Nephron progenitor cell (in vitro differentiated cells): ENCODE measurements at regions not wholly inside any gene's neighbourhood (a gene's known extent, or its start where the extent isn't known, plus 50 kb on each side); places are given as distances from the start of the nearest gene placed in this dataset.

ENCODE experiments used
- DNase-seq: peaks from one replicate; pipeline ENCODE4 v3.0.0; 2021
- H3K27ac Mint-ChIP-seq: 2 replicates; pipeline ENCODE4 v1.8.0; 2021; ENCODE audit warnings: mild to moderate bottlenecking, moderate library complexity, mixed read lengths
- H3K27me3 Mint-ChIP-seq: 2 replicates; pipeline ENCODE4 v1.8.0; 2021; ENCODE audit warnings: mild to moderate bottlenecking, low read depth, mixed read lengths; ENCODE audit not compliant: poor library complexity
- H3K36me3 Mint-ChIP-seq: 2 replicates; pipeline ENCODE4 v1.8.0; 2021; ENCODE audit warnings: low read depth, mixed read lengths
- H3K4me1 Mint-ChIP-seq: 2 replicates; pipeline ENCODE4 v1.8.0; 2021; ENCODE audit warnings: mixed read lengths
- H3K4me3 Mint-ChIP-seq: 2 replicates; pipeline ENCODE4 v1.8.0; 2021; ENCODE audit warnings: mild to moderate bottlenecking, moderate library complexity, mixed read lengths
- H3K9me3 Mint-ChIP-seq: 2 replicates; pipeline ENCODE4 v1.8.0; 2021; ENCODE audit warnings: mild to moderate bottlenecking, moderate library complexity, mixed read lengths
- CTCF ChIP-seq: fragments of 200-600 bp; sonication (generic); IDR thresholded peaks from 2 replicates; pipeline ENCODE4 v1.5.0; 2021; ENCODE audit warnings: antibody characterized with exemption

DNA sequence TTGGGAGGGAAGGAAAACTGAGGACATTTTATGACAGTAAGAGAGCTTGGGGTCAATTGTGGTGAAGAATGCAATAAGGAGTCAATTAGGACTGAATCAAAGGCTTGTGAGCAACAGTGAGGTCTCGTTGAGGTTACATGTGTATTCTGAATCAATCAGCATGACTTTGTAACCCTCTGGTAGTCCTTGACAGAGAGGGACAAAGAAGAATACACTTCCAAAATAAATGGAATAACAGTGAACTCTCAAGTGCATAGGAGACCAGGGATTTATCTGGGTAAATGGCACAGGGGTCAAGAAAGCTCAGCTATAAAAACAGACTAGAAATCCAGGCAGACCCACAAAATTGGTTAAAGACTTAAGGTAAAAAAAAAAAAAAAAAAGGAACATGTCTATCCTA, 85.1 kb upstream of the NAV3 start:
- H3K27me3 Mint-ChIP-seq: peaks cover 3% of the 10 kb centered on the region
- no peaks in the 10 kb centered on the region for H3K9me3 Mint-ChIP-seq
- TF ChIP-seq CTCF: no peak

GRCh38 chr12:77742631-77743030, 88.1 kb upstream of the NAV3 start:
- Mint-ChIP-seq H3K27me3 (peaks cover 5% of the 10 kb centered on the region), H3K36me3 (no peaks in the 10 kb centered on the region), H3K27ac (no peak overlapping the region), H3K9me3 (no peaks in the 10 kb centered on the region), H3K4me1 (peaks cover 11% of the 10 kb centered on the region), H3K4me3 (no peak overlapping the region)
- no peak for TF ChIP-seq CTCF
- no peak for DNase-seq

More for the DNA sequence above, 85.1 kb upstream of the NAV3 start:
- Mint-ChIP-seq H3K36me3 (no peaks in the 10 kb centered on the region), H3K4me1 (peaks cover 11% of the 10 kb centered on the region), H3K27ac (no peak overlapping the region), H3K4me3 (no peak overlapping the region)
- DNase-seq: no peak

DNA sequence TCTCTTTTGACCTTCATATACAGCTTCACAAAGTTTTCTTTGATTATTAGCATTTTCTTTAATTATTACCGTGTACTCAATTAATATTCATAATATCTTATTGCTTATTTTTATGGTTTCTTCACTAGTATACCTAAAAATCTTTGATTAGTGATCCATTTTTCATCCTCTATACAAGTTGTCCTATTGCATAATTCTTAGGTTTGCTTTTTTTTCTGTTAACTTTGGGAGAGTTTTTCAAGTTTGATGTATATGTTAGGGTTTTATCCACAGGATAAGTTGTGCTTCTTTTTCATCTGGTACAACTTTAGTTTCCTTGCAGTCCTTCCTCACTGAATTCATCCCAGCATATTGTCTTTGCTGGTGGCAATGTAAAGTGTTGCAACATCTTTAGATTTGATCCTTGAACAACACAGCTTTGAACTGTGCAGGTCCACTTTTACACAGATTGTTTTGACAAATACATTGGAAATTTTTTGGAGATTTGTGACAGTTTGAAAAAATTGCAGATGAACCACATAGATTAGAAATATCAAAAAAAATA, 88.6 kb upstream of the NAV3 start:
- Mint-ChIP-seq H3K36me3 (no peaks in the 10 kb centered on the region), H3K27me3 (peaks cover 5% of the 10 kb centered on the region), H3K27ac (no peak overlapping the region), H3K4me1 (peaks cover 11% of the 10 kb centered on the region), H3K4me3 (no peak overlapping the region), H3K9me3 (no peaks in the 10 kb centered on the region)
- no peak for TF ChIP-seq CTCF
- no peak for DNase-seq

- Mint-ChIP-seq H3K4me3 (no peak overlapping the region), H3K36me3 (no peaks in the 10 kb centered on the region), H3K27me3 (peaks cover 5% of the 10 kb centered on the region), H3K27ac (no peak overlapping the region), H3K4me1 (no peaks in the 10 kb centered on the region), H3K9me3 (no peaks in the 10 kb centered on the region)
- DNase-seq: no peak
- no peak for TF ChIP-seq CTCF
Observed at GRCh38 chr12:77736219-77736965, 94.3 kb upstream of the NAV3 start.

- Mint-ChIP-seq H3K4me1 (no peaks in the 10 kb centered on the region), H3K27ac (no peak overlapping the region), H3K36me3 (no peaks in the 10 kb centered on the region), H3K4me3 (no peak overlapping the region), H3K9me3 (no peaks in the 10 kb centered on the region), H3K27me3 (peaks cover 2% of the 10 kb centered on the region)
- no peak for DNase-seq
- no peak for TF ChIP-seq CTCF
Observed at GRCh38 chr12:77734214-77734883, 96.3 kb upstream of the NAV3 start.
